ENCODE measurements at regions not wholly inside any gene's neighbourhood (a gene's known extent, or its start where the extent isn't known, plus 50 kb on each side); places are given as distances from the start of the nearest gene placed in this dataset.
"Not testable (repeated sequence)": the region's sequence is repeated elsewhere in the genome, so short reads cannot be mapped to it uniquely, and the experiment has no call there.

GRCh38 chr2:41027095-41027494 is 575.2 kb upstream of the SLC8A1 start:
- Histone ChIP-seq H3K9ac (no peak overlapping the region), H3K27me3 (no peaks in the 10 kb centered on the region), H3K4me1 (no peaks in the 10 kb centered on the region), H3K4me2 (no peak overlapping the region), H3K27ac (no peak overlapping the region), H3K36me3 (no peaks in the 10 kb centered on the region), H3K9me3 (replicated peaks in 1 of 11) (no peaks in the 10 kb centered on the region), H3K4me3 (no peak overlapping the region), H4K20me1 (no peaks in the 10 kb centered on the region)
- no peak for TF ChIP-seq Cebpa-rat (IDR thresholded peaks at IDR 0.05)

- no peaks in the 10 kb centered on the region for H3K4me1 ChIP-seq
- H3K4me3 ChIP-seq = no peak overlapping the region
- no peak overlapping the region for H3K4me2 ChIP-seq
- no peak overlapping the region for H3K9ac ChIP-seq
- H4K20me1 ChIP-seq = no peaks in the 10 kb centered on the region
- H3K9me3 ChIP-seq (replicated peaks in 1 of 11) = no peaks in the 10 kb centered on the region
- TF ChIP-seq Cebpa-rat (IDR thresholded peaks at IDR 0.05) = no peak
- no peak overlapping the region for H3K27ac ChIP-seq
- no peaks in the 10 kb centered on the region for H3K27me3 ChIP-seq
- H3K36me3 ChIP-seq = no peaks in the 10 kb centered on the region
Observed at GRCh38 chr2:41031282-41031681, 579.4 kb upstream of the SLC8A1 start.

- H3K27ac ChIP-seq = no peak overlapping the region
- H3K4me2 ChIP-seq = no peak overlapping the region
- no peaks in the 10 kb centered on the region for H3K27me3 ChIP-seq
- no peak for TF ChIP-seq Cebpa-rat (IDR thresholded peaks at IDR 0.05)
- H3K36me3 ChIP-seq = no peaks in the 10 kb centered on the region
- no peaks in the 10 kb centered on the region for H3K9me3 ChIP-seq (replicated peaks in 1 of 11)
- no peaks in the 10 kb centered on the region for H3K4me1 ChIP-seq
- no peak overlapping the region for H3K4me3 ChIP-seq
- H3K9ac ChIP-seq = no peak overlapping the region
- H4K20me1 ChIP-seq = no peaks in the 10 kb centered on the region
Observed at GRCh38 chr2:41032715-41033114, 580.8 kb upstream of the SLC8A1 start.

- Histone ChIP-seq H3K27ac (no peak overlapping the region), H3K27me3 (no peaks in the 10 kb centered on the region), H3K4me2 (no peak overlapping the region), H4K20me1 (no peaks in the 10 kb centered on the region), H3K9me3 (replicated peaks in 1 of 11) (no peaks in the 10 kb centered on the region), H3K4me3 (no peak overlapping the region), H3K36me3 (no peaks in the 10 kb centered on the region), H3K4me1 (no peaks in the 10 kb centered on the region), H3K9ac (no peak overlapping the region)
- no peak for TF ChIP-seq Cebpa-rat (IDR thresholded peaks at IDR 0.05)
Observed at GRCh38 chr2:41033127-41033526, 581.2 kb upstream of the SLC8A1 start.

- no peaks in the 10 kb centered on the region for H3K27me3 ChIP-seq
- H3K9me3 ChIP-seq (replicated peaks in 1 of 11) = no peaks in the 10 kb centered on the region
- H3K27ac ChIP-seq = no peak overlapping the region
- no peak overlapping the region for H3K4me2 ChIP-seq
- no peaks in the 10 kb centered on the region for H4K20me1 ChIP-seq
- no peak for TF ChIP-seq Cebpa-rat (IDR thresholded peaks at IDR 0.05)
- H3K36me3 ChIP-seq = no peaks in the 10 kb centered on the region
- no peak overlapping the region for H3K9ac ChIP-seq
- no peaks in the 10 kb centered on the region for H3K4me1 ChIP-seq
- H3K4me3 ChIP-seq = no peak overlapping the region
Observed at GRCh38 chr2:41038408-41038807, 586.5 kb upstream of the SLC8A1 start.

GRCh38 chr2:41039750-41040149 is 587.9 kb upstream of the SLC8A1 start:
- not testable (repeated sequence) for H3K36me3 ChIP-seq; H3K27ac ChIP-seq; H4K20me1 ChIP-seq; H3K4me3 ChIP-seq; H3K9ac ChIP-seq; H3K4me2 ChIP-seq; H3K27me3 ChIP-seq; H3K4me1 ChIP-seq; H3K9me3 ChIP-seq (replicated peaks in 1 of 11)

- H3K9ac ChIP-seq = no peak overlapping the region
- H3K36me3 ChIP-seq = no peaks in the 10 kb centered on the region
- H3K4me1 ChIP-seq = no peaks in the 10 kb centered on the region
- H3K4me3 ChIP-seq = no peak overlapping the region
- H3K27ac ChIP-seq = no peak overlapping the region
- H4K20me1 ChIP-seq = no peaks in the 10 kb centered on the region
- no peaks in the 10 kb centered on the region for H3K9me3 ChIP-seq (replicated peaks in 1 of 11)
- no peak for TF ChIP-seq Cebpa-rat (IDR thresholded peaks at IDR 0.05)
- no peak overlapping the region for H3K4me2 ChIP-seq
- H3K27me3 ChIP-seq = no peaks in the 10 kb centered on the region
Observed at GRCh38 chr2:41040782-41041520, 589.1 kb upstream of the SLC8A1 start.

- Histone ChIP-seq H3K4me1 (no peaks in the 10 kb centered on the region), H3K9me3 (replicated peaks in 1 of 11) (no peaks in the 10 kb centered on the region), H3K4me3 (no peak overlapping the region), H3K36me3 (no peaks in the 10 kb centered on the region), H3K4me2 (no peak overlapping the region), H3K9ac (no peak overlapping the region), H3K27ac (no peak overlapping the region), H4K20me1 (no peaks in the 10 kb centered on the region), H3K27me3 (no peaks in the 10 kb centered on the region)
- no peak for TF ChIP-seq Cebpa-rat (IDR thresholded peaks at IDR 0.05)
Observed at GRCh38 chr2:41042343-41042742, 590.5 kb upstream of the SLC8A1 start.

- H3K27me3 ChIP-seq = no peaks in the 10 kb centered on the region
- no peak for TF ChIP-seq Cebpa-rat (IDR thresholded peaks at IDR 0.05)
- H3K4me2 ChIP-seq = peak overlapping the region in 2 of 11 experiments; percentile 3 to 16; a peak in 2 of 22 replicates
Observed at GRCh38 chr2:41061356-41061755, 609.5 kb upstream of the SLC8A1 start.

GRCh38 chr2:41062336-41062735 is 610.4 kb upstream of the SLC8A1 start:
- no peak for TF ChIP-seq Cebpa-rat (IDR thresholded peaks at IDR 0.05)
- H4K20me1 ChIP-seq = no peaks in the 10 kb centered on the region
- no peak overlapping the region for H3K9ac ChIP-seq
- peaks cover 0 to 7% (median 0%) of the 10 kb centered on the region in 10 experiments; a peak in 3 of 20 replicates for H3K4me1 ChIP-seq
- H3K36me3 ChIP-seq = no peaks in the 10 kb centered on the region
- no peaks in the 10 kb centered on the region for H3K9me3 ChIP-seq (replicated peaks in 1 of 11)
- H3K4me3 ChIP-seq = no peak overlapping the region
- no peak overlapping the region for H3K27ac ChIP-seq
- no peak overlapping the region for H3K4me2 ChIP-seq
- H3K27me3 ChIP-seq = no peaks in the 10 kb centered on the region

More at GRCh38 chr2:41061356-41061755, 609.5 kb upstream of the SLC8A1 start:
- Histone ChIP-seq H3K9me3 (replicated peaks in 1 of 11) (no peaks in the 10 kb centered on the region), H4K20me1 (no peaks in the 10 kb centered on the region), H3K36me3 (no peaks in the 10 kb centered on the region), H3K9ac (no peak overlapping the region), H3K4me3 (no peak overlapping the region), H3K4me1 (peaks cover 0 to 7% (median 0%) of the 10 kb centered on the region in 10 experiments; a peak in 3 of 20 replicates), H3K27ac (no peak overlapping the region)
